Naive thymus-derived CD8-positive, alpha-beta T cell (primary cell): ENCODE measurements at regions not wholly inside any gene's neighbourhood (a gene's known extent, or its start where the extent isn't known, plus 50 kb on each side); places are given as distances from the start of the nearest gene placed in this dataset.

ENCODE experiments used
- ATAC-seq, 2 donors: fragments of 150-1000 bp; cut with Tn5 transposase in 1 of 2; sonication (Bioruptor Pico), chemical (Tn5 transposase) in 1 of 2; 1 replicate in 1 of 2; 2 replicates in 1 of 2; pipeline ENCODE4 v1.10.0; 2021; ENCODE audit warnings: mild to moderate bottlenecking in 2 of 2, moderate library complexity in 2 of 2
- POLR2A ChIA-PET: fragments of 350-600 bp; sonication (Branson Sonifier 250); formaldehyde crosslinking; loops from one replicate; lab custom pipeline; 2021; ENCODE audit warnings: antibody characterized with exemption; lab: Charles Lee
- DNase-seq, 10 donors: peaks; one replicate each; pipeline versions ENCODE4 v3.0.0 to v3.0.0-alpha.2; 2020 to 2022
- H3K27ac Mint-ChIP-seq, 10 donors: one replicate each; pipeline ENCODE4 v1.8.0; 2020 to 2022; ENCODE audit warnings: mild to moderate bottlenecking in 10 of 10, mixed read lengths in 10 of 10, moderate library complexity in 4 of 10, inconsistent platforms in 1 of 10
- H3K27me3 Mint-ChIP-seq, 5 donors: one replicate each; pipeline ENCODE4 v1.8.0; 2021 to 2022; ENCODE audit warnings: mixed read lengths in 5 of 5
- H3K36me3 Mint-ChIP-seq, 3 donors: one replicate each; pipeline ENCODE4 v1.8.0; 2020 to 2022; ENCODE audit warnings: mixed read lengths in 3 of 3, mild to moderate bottlenecking in 2 of 3, inconsistent platforms in 1 of 3
- H3K4me1 Mint-ChIP-seq, 4 donors: one replicate each; pipeline ENCODE4 v1.8.0; 2021 to 2022; ENCODE audit warnings: mixed read lengths in 4 of 4
- H3K4me3 Mint-ChIP-seq, 10 donors: one replicate each; pipeline ENCODE4 v1.8.0; 2020 to 2022; ENCODE audit warnings: mild to moderate bottlenecking in 10 of 10, mixed read lengths in 10 of 10, moderate library complexity in 6 of 10, inconsistent platforms in 1 of 10
- H3K9me3 Mint-ChIP-seq, 9 donors: one replicate each; pipeline ENCODE4 v1.8.0; 2020 to 2022; ENCODE audit warnings: mixed read lengths in 9 of 9, mild to moderate bottlenecking in 3 of 9, inconsistent platforms in 1 of 9, moderate library complexity in 1 of 9

- no peak overlapping the region for H3K27ac Mint-ChIP-seq
- ATAC-seq: no peak
- peaks cover 0 to 26% (median 10%) of the 10 kb centered on the region in 9 donors for H3K9me3 Mint-ChIP-seq
- no peak overlapping the region for H3K4me3 Mint-ChIP-seq
- no peaks in the 10 kb centered on the region for H3K36me3 Mint-ChIP-seq
- DNase-seq: no peak
- no peaks in the 10 kb centered on the region for H3K27me3 Mint-ChIP-seq
- no peaks in the 10 kb centered on the region for H3K4me1 Mint-ChIP-seq
- POLR2A ChIA-PET: no interaction called here
Measured at GRCh38 chr5:51302343-51302742, 80.9 kb upstream of the ISL1 start.

GRCh38 chr5:51326844-51327243, 56.4 kb upstream of the ISL1 start:
- Mint-ChIP-seq H3K4me3 (no peak overlapping the region), H3K27me3 (no peaks in the 10 kb centered on the region), H3K9me3 (peaks cover 0 to 11% (median 4%) of the 10 kb centered on the region in 9 donors), H3K4me1 (no peaks in the 10 kb centered on the region), H3K27ac (no peak overlapping the region), H3K36me3 (peaks cover 0 to 5% (median 0%) of the 10 kb centered on the region in 3 donors)
- no peak for ATAC-seq
- POLR2A ChIA-PET: no interaction called here
- no peak for DNase-seq
